ENCODE measurements at regions not wholly inside any gene's neighbourhood (a gene's known extent, or its start where the extent isn't known, plus 50 kb on each side); places are given as distances from the start of the nearest gene placed in this dataset.

DNA sequence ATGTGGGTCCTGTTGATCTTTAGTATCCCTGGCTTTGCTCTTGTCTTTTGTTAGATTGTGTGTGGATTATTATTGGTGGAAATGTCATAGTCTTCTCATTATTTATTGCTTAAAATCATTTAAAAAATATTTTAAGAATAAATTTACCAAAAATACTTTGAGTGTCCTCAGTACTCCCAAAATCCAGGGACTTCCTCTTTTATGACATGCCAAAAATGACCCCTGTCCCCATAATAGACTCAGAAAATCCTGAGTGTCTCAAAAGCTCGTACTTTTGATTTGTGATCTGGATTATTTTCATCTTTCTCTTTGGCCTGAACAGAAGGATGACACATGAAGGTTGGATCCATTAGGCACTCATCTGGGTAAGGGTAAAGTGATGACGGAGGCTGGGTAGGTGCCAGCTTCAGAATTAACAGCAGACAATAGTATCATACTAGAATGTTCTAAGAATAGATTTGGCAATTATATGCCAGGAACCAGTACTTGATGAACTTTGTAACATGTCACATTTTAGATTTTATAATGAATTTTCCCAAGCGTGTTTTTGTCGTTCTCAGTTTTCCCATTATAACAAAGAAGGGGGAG is 602.2 kb upstream of the CDH8 start:
- TF ChIP-seq, protein P1, sequence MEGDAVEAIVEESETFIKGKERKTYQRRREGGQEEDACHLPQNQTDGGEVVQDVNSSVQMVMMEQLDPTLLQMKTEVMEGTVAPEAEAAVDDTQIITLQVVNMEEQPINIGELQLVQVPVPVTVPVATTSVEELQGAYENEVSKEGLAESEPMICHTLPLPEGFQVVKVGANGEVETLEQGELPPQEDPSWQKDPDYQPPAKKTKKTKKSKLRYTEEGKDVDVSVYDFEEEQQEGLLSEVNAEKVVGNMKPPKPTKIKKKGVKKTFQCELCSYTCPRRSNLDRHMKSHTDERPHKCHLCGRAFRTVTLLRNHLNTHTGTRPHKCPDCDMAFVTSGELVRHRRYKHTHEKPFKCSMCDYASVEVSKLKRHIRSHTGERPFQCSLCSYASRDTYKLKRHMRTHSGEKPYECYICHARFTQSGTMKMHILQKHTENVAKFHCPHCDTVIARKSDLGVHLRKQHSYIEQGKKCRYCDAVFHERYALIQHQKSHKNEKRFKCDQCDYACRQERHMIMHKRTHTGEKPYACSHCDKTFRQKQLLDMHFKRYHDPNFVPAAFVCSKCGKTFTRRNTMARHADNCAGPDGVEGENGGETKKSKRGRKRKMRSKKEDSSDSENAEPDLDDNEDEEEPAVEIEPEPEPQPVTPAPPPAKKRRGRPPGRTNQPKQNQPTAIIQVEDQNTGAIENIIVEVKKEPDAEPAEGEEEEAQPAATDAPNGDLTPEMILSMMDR (IDR thresholded peaks at IDR 0.05), result no peak
- TF ChIP-seq POLR2A (IDR thresholded peaks at IDR 0.05), result no peak
